ENCODE measurements at regions not wholly inside any gene's neighbourhood (a gene's known extent, or its start where the extent isn't known, plus 50 kb on each side); places are given as distances from the start of the nearest gene placed in this dataset.

GRCh38 chr12:11517080-11517479 is 121.7 kb upstream of the PRB2 start:
- CTCF ChIA-PET, result no interaction called here
- POLR2A ChIA-PET (ENCODE audit: unreplicated experiment), result no interaction called here
- H3K4me2 ChIP-seq (ENCODE audit: low read length), result no peak overlapping the region
- no peaks in the 10 kb centered on the region for H3K36me3 ChIP-seq (ENCODE audit: low read depth, low read length)
- no peaks in the 10 kb centered on the region for H3K4me1 ChIP-seq (ENCODE audit: insufficient read depth, low read length)
- no peaks in the 10 kb centered on the region for H4K20me1 ChIP-seq (ENCODE audit: low read length)
- no peak overlapping the region for H2AFZ ChIP-seq (ENCODE audit: low read length)
- BruUV-seq (replicated peaks), result no TSS peak
- ATAC-seq (no peak), DNase-seq (no peak)
- no peaks in the 10 kb centered on the region for H3K9me3 ChIP-seq (ENCODE audit: low read length)
- no peak overlapping the region for H3K27ac ChIP-seq (ENCODE audit: low read length)
- intact Hi-C loops (cut with micrococcal nuclease), result no loop called here
- no peaks in the 10 kb centered on the region for H3F3A ChIP-seq (ENCODE audit: low read length, unreplicated experiment)
- H3K9ac ChIP-seq (ENCODE audit: low read length), result no peak overlapping the region
- no peaks in the 10 kb centered on the region for H3K79me2 ChIP-seq (ENCODE audit: low read length)
- no peaks in the 10 kb centered on the region for H3K9me2 ChIP-seq (replicated peaks; ENCODE audit: low read length)
- peaks cover 13% of the 10 kb centered on the region; the same call in 1 of the 2 replicates for H3K27me3 ChIP-seq (ENCODE audit: low read length)
- H3K4me3 ChIP-seq (ENCODE audit: low read length), result no peak overlapping the region
- no peak for TF ChIP-seq EZH2phosphoT487 (IDR thresholded peaks at IDR 0.05; ENCODE audit: borderline replicate concordance, low read length)
- TF ChIP-seq EZH2 (IDR thresholded peaks at IDR 0.05; ENCODE audit: low read length, unreplicated experiment), result no peak
- TF ChIP-seq CTCF (conservative IDR thresholded peaks at IDR 0.05; ENCODE audit: low read depth, low read length), result no peak

GRCh38 chr12:11524446-11524845 is 125.0 kb upstream of the ETV6 start:
- peaks cover 15% of the 10 kb centered on the region; the same call in 1 of the 2 replicates for H3K27me3 ChIP-seq (ENCODE audit: low read length)
- H3K9me3 ChIP-seq (ENCODE audit: low read length), result no peaks in the 10 kb centered on the region
- TF ChIP-seq EZH2phosphoT487 (IDR thresholded peaks at IDR 0.05; ENCODE audit: borderline replicate concordance, low read length) (no peak), CTCF (conservative IDR thresholded peaks at IDR 0.05; ENCODE audit: low read depth, low read length) (no peak), EZH2 (IDR thresholded peaks at IDR 0.05; ENCODE audit: low read length, unreplicated experiment) (no peak)
- DNase-seq (no peak), ATAC-seq (no peak)
- H2AFZ ChIP-seq (ENCODE audit: low read length), result no peak overlapping the region
- no peak overlapping the region for H3K4me2 ChIP-seq (ENCODE audit: low read length)
- H3K27ac ChIP-seq (ENCODE audit: low read length), result no peak overlapping the region
- CTCF ChIA-PET, result no interaction called here
- no peaks in the 10 kb centered on the region for H4K20me1 ChIP-seq (ENCODE audit: low read length)
- no peaks in the 10 kb centered on the region for H3K79me2 ChIP-seq (ENCODE audit: low read length)
- no peaks in the 10 kb centered on the region for H3K4me1 ChIP-seq (ENCODE audit: insufficient read depth, low read length)
- no TSS peak for BruUV-seq (replicated peaks)
- H3K36me3 ChIP-seq (ENCODE audit: low read depth, low read length), result no peaks in the 10 kb centered on the region
- intact Hi-C loops (cut with micrococcal nuclease), result no loop called here
- H3K4me3 ChIP-seq (ENCODE audit: low read length), result no peak overlapping the region
- H3K9me2 ChIP-seq (replicated peaks; ENCODE audit: low read length), result no peaks in the 10 kb centered on the region
- no peak overlapping the region for H3K9ac ChIP-seq (ENCODE audit: low read length)
- no peaks in the 10 kb centered on the region for H3F3A ChIP-seq (ENCODE audit: low read length, unreplicated experiment)
- POLR2A ChIA-PET (ENCODE audit: unreplicated experiment), result interaction anchor here (0.7 kb wide), 1 partner anchor 463 kb away, joined by 3 read pairs; no protein-coding TSS in a partner anchor

DNA sequence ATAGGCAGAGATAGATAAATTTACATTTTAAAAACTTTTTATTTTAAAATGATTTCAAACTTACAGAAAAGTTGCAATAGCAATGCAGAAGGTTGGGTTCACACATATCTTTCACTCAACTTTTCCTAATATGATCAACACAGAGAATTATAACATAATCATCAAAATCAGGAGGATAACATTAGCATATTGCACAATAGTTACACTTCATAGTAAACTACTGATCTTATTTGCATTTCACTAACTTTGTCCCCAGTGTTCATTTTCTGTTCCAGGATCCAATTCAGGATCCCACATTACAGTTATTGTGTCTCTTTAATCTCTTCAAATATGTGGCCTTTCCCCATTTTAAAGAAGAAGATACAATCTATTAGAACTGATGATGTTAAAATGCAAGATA is 115.4 kb upstream of the ETV6 start:
- H4K20me1 ChIP-seq (ENCODE audit: low read length), result no peaks in the 10 kb centered on the region
- CTCF ChIA-PET, result no interaction called here
- no peak for TF ChIP-seq EZH2 (IDR thresholded peaks at IDR 0.05; ENCODE audit: low read length, unreplicated experiment)
- TF ChIP-seq CTCF (conservative IDR thresholded peaks at IDR 0.05; ENCODE audit: low read depth, low read length), result no peak
- no peak for TF ChIP-seq EZH2phosphoT487 (IDR thresholded peaks at IDR 0.05; ENCODE audit: borderline replicate concordance, low read length)

More for the DNA sequence above, 115.4 kb upstream of the ETV6 start:
- no peaks in the 10 kb centered on the region for H3K9me2 ChIP-seq (replicated peaks; ENCODE audit: low read length)
- H3K9ac ChIP-seq (ENCODE audit: low read length), result no peak overlapping the region
- ATAC-seq (no peak), DNase-seq (no peak)
- H3K79me2 ChIP-seq (ENCODE audit: low read length), result no peaks in the 10 kb centered on the region
- no peak overlapping the region for H2AFZ ChIP-seq (ENCODE audit: low read length)
- intact Hi-C loops (cut with micrococcal nuclease), result no loop called here
- no peak overlapping the region for H3K27ac ChIP-seq (ENCODE audit: low read length)
- no TSS peak for BruUV-seq (replicated peaks)
- H3K4me1 ChIP-seq (ENCODE audit: insufficient read depth, low read length), result no peaks in the 10 kb centered on the region
- no peaks in the 10 kb centered on the region for H3K36me3 ChIP-seq (ENCODE audit: low read depth, low read length)
- no peaks in the 10 kb centered on the region for H3F3A ChIP-seq (ENCODE audit: low read length, unreplicated experiment)
- H3K27me3 ChIP-seq (ENCODE audit: low read length), result peaks cover 3% of the 10 kb centered on the region; the same call in 1 of the 2 replicates
- POLR2A ChIA-PET (ENCODE audit: unreplicated experiment), result no interaction called here
- no peaks in the 10 kb centered on the region for H3K9me3 ChIP-seq (ENCODE audit: low read length)
- H3K4me3 ChIP-seq (ENCODE audit: low read length), result no peak overlapping the region
- H3K4me2 ChIP-seq (ENCODE audit: low read length), result no peak overlapping the region
